GM21423 (cell line): ENCODE measurements at regions not wholly inside any gene's neighbourhood (a gene's known extent, or its start where the extent isn't known, plus 50 kb on each side); places are given as distances from the start of the nearest gene placed in this dataset.
A peak's percentile ranks its signal among the peaks of the same experiment; 100 is the strongest.
"Not testable (repeated sequence)": the region's sequence is repeated elsewhere in the genome, so short reads cannot be mapped to it uniquely, and the experiment has no call there.

Experiments used
- ATAC-seq: cut with Tn5 transposase; IDR thresholded peaks from one replicate; pipeline ENCODE4 v1.9.1; 2021; ENCODE audit warnings: mild to moderate bottlenecking, moderate library complexity; ENCODE audit not compliant: unreplicated experiment

- ATAC-seq: not testable (repeated sequence)
Measured at GRCh38 chr16:21487956-21488355, 111.4 kb upstream of the METTL9 start.

- not testable (repeated sequence) for ATAC-seq
Measured at GRCh38 chr16:21499046-21499445, 100.3 kb upstream of the METTL9 start.

GRCh38 chr16:21501223-21501868 is 98.0 kb upstream of the METTL9 start:
- ATAC-seq: peak; percentile 43

- ATAC-seq: peak; percentile 66
Measured at GRCh38 chr16:21501869-21502667, 97.3 kb upstream of the METTL9 start.

GRCh38 chr16:21503574-21503920 is 95.8 kb upstream of the METTL9 start:
- not testable (repeated sequence) for ATAC-seq

- not testable (repeated sequence) for ATAC-seq
Measured at GRCh38 chr16:21503941-21504832, 95.2 kb upstream of the METTL9 start.

GRCh38 chr16:21505751-21506520 is 93.4 kb upstream of the METTL9 start:
- not testable (repeated sequence) for ATAC-seq

- peak; percentile 50 for ATAC-seq
Measured at GRCh38 chr16:21506857-21507456, 92.4 kb upstream of the METTL9 start.

- not testable (repeated sequence) for ATAC-seq
Measured at GRCh38 chr16:21507631-21508305, 91.6 kb upstream of the METTL9 start.

- ATAC-seq: not testable (repeated sequence)
Measured at GRCh38 chr16:21508661-21509436, 90.5 kb upstream of the METTL9 start.

GRCh38 chr16:21509437-21510086 is 89.8 kb upstream of the METTL9 start:
- not testable (repeated sequence) for ATAC-seq

GRCh38 chr16:21510869-21511255 is 88.5 kb upstream of the METTL9 start:
- not testable (repeated sequence) for ATAC-seq

GRCh38 chr16:21511315-21512210 is 87.8 kb upstream of the METTL9 start:
- not testable (repeated sequence) for ATAC-seq

- not testable (repeated sequence) for ATAC-seq
Measured at GRCh38 chr16:21512280-21513192, 86.8 kb upstream of the METTL9 start.

- ATAC-seq: not testable (repeated sequence)
Measured at GRCh38 chr16:21513337-21513741, 86.0 kb upstream of the METTL9 start.

GRCh38 chr16:21513812-21514473 is 85.4 kb upstream of the METTL9 start:
- not testable (repeated sequence) for ATAC-seq
